GM13976 (cell line): ENCODE measurements at regions not wholly inside any gene's neighbourhood (a gene's known extent, or its start where the extent isn't known, plus 50 kb on each side); places are given as distances from the start of the nearest gene placed in this dataset.

Experiments
- DNase-seq: peaks from one replicate; pipeline ENCODE4 v3.0.0; 2012; ENCODE audit warnings: low spot score
- in situ Hi-C: fragments of 300-500 bp; cut with MboI; formaldehyde crosslinking; loops from one replicate; pipeline ENCODE4 v1.12.0; 2022; ENCODE audit warnings: low sequenced_read_pairs, mixed read lengths, inconsistent platforms; ENCODE audit not compliant: unreplicated experiment
- TF ChIP-seq, protein P1 (sequence below): IDR thresholded peaks from 2 replicates; pipeline ENCODE4 v1.5.1; 2012; ENCODE audit warnings: borderline replicate concordance, mild to moderate bottlenecking; ENCODE audit not compliant: insufficient read depth; ENCODE audit errors: extremely low read depth, missing control alignments, control extremely low read depth

DNA sequence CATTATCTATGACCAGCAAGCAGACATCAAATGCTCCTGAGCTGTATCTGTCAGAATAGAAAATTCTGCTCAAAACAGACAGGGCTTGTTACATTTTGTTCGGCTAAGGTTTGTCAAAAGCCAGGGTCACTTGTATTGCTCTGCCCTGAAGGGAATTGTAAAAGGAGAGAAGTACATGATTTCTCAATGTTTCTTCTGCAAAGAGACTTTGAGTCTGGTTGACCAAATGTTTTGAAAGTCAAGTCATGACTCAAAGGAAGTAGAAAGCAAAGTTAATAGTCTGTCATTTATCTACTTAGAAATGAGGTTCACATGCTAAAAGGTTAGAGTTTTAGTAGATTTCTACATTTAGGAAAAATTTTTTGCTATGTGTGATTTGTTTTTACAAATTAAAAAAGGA is 1624.1 kb upstream of the ZEB2 start:
- in situ Hi-C loops, result no loop called here
- DNase-seq, result no peak
- TF ChIP-seq, protein P1, sequence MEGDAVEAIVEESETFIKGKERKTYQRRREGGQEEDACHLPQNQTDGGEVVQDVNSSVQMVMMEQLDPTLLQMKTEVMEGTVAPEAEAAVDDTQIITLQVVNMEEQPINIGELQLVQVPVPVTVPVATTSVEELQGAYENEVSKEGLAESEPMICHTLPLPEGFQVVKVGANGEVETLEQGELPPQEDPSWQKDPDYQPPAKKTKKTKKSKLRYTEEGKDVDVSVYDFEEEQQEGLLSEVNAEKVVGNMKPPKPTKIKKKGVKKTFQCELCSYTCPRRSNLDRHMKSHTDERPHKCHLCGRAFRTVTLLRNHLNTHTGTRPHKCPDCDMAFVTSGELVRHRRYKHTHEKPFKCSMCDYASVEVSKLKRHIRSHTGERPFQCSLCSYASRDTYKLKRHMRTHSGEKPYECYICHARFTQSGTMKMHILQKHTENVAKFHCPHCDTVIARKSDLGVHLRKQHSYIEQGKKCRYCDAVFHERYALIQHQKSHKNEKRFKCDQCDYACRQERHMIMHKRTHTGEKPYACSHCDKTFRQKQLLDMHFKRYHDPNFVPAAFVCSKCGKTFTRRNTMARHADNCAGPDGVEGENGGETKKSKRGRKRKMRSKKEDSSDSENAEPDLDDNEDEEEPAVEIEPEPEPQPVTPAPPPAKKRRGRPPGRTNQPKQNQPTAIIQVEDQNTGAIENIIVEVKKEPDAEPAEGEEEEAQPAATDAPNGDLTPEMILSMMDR, result no peak

DNA sequence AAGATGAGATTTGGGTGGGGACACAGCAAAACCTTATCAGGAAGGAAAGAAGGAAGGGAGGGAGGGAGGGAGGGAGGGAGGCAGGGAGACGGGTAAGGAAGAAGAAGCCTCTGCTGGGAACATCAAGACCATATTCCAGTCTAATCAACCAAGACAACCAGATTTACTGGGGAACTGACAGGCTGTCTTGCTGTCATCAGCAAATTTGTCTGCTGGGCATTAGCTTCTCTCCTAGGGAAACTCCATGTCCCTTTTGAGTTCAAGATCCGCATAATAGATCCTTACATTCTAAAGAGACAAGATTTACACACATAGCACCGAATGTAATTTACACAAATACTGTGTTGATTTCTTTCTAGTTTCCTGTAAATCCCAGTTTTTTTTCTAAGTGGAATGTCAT is 1618.9 kb upstream of the ZEB2 start:
- in situ Hi-C loops, result no loop called here
- TF ChIP-seq, protein P1, result no peak
- DNase-seq, result no peak

GRCh38 chr2:146135245-146135644 is 1615.3 kb upstream of the ZEB2 start:
- no peak for DNase-seq
- TF ChIP-seq, protein P1, result no peak
- in situ Hi-C loops, result no loop called here

- no peak for DNase-seq
- in situ Hi-C loops, result no loop called here
- TF ChIP-seq, protein P1, result no peak
Measured at GRCh38 chr2:146131785-146132184, 1611.9 kb upstream of the ZEB2 start.

DNA sequence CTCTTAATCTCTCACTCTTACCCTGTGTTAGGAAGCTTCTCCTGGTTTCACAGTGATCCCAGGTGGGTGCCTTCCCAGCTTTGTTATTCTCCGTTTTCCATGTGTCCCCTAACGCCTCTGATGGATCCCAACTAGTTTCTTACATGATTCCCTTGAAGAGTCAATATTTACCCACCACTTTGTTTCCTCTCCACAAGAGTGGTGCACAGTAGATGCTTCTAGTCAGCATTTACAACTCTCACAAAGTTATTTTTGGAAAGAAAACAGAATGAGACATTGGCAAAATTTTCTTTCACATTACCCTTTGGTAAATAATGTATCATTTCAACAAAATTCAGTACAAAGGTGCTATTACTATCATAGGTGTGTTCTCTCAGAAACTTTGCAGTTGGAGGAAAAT is 1611.1 kb upstream of the ZEB2 start:
- DNase-seq, result no peak
- TF ChIP-seq, protein P1, result no peak
- in situ Hi-C loops, result no loop called here

GRCh38 chr2:146130290-146130689 is 1610.4 kb upstream of the ZEB2 start:
- in situ Hi-C loops, result no loop called here
- TF ChIP-seq, protein P1, result no peak
- no peak for DNase-seq

DNA sequence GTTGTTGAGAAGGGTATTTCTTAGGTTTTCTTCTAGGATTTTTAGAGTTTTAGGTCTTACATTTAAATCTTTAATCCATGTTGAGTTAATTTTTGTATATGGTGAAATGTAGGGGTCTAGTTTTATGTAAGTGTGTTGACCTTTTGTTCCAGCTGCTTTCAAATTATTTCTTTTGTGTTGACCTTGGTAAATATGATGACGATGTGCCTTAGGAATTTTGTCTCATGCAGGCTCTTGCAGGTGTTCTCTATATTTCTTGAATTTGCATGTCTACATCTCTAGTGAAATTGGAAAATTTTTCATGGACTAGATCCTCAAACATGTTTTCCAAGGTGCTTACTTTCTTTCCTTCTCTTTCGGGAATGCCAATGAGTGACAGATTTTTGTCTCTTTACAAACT is 1609.3 kb upstream of the ZEB2 start:
- in situ Hi-C loops, result no loop called here
- TF ChIP-seq, protein P1, result no peak
- DNase-seq, result no peak
